GM21717 (cell line): ENCODE measurements at regions not wholly inside any gene's neighbourhood (a gene's known extent, or its start where the extent isn't known, plus 50 kb on each side); places are given as distances from the start of the nearest gene placed in this dataset.

ENCODE experiments used
- ATAC-seq: cut with Tn5 transposase; IDR thresholded peaks from one replicate; pipeline ENCODE4 v1.9.1; 2021; ENCODE audit warnings: mild to moderate bottlenecking, moderate library complexity; ENCODE audit not compliant: unreplicated experiment

GRCh38 chr7:68485253-68485917 lies 1112.9 kb upstream of the AUTS2 start:
- ATAC-seq, result no peak

GRCh38 chr7:68488341-68489060 lies 1109.8 kb upstream of the AUTS2 start:
- ATAC-seq, result no peak

DNA sequence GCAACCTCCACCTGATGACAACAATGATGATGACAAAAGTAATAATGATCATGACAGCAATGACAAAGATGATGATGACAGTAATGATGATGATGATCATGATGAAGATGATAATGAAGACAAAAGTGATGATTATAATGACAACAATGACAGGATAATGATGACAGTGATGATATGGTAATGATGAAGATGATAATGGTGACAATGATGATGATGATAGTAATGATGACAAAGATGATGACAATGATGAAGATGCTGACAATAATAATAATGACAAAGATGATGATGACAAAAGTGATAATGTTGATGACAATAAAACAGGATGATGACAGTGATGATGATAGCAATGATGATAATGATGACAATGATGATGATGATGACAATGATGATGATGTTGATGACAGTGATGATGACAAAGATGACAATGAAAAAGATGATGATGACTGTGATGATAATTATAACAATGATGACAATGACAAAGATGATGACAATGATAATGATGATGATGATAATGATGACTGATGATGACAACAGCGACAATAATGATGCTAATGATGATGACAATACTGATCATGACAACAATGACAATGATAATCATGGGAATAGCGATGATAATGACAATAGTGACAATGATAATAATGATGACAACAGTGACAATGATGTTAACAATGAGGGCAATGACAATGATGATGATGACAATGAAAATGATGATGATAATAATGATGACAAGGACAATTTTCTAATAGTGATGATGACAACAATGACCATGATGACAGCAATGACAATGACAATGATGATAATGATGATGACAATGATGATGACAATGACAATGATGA lies 1106.5 kb upstream of the AUTS2 start:
- ATAC-seq, result no peak

GRCh38 chr7:68492359-68492690 lies 1106.0 kb upstream of the AUTS2 start:
- ATAC-seq, result no peak

- ATAC-seq, result no peak
These were observed 1094.9 kb upstream of the AUTS2 start for GRCh38 chr7:68503400-68503799.

DNA sequence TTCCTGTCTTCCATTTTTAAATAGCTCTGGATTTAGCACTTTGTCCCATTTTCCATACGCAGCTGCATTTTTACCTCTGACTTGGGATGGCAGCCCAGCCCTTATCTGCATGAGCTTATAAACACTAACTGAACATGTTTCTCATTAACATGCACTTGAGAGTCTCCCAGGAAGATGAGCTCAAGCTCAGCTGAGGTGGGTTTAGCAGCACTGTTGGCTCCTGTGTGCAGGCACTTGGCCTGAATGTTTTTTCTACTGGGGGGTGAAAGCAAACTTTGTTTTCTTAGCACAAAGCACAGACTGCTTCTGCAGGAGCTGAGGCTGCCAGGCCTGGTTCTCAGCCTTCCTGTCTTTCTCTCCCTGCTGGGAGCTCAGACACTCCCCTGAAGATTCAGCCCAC lies 1093.6 kb upstream of the AUTS2 start:
- no peak for ATAC-seq

- ATAC-seq, result no peak
These were observed 1092.6 kb upstream of the AUTS2 start for GRCh38 chr7:68505721-68506120.

GRCh38 chr7:68507668-68508067 lies 1090.6 kb upstream of the AUTS2 start:
- no peak for ATAC-seq

GRCh38 chr7:68509054-68509453 lies 1089.2 kb upstream of the AUTS2 start:
- no peak for ATAC-seq

GRCh38 chr7:68509603-68510002 lies 1088.7 kb upstream of the AUTS2 start:
- no peak for ATAC-seq

- no peak for ATAC-seq
These were observed 1087.0 kb upstream of the AUTS2 start for GRCh38 chr7:68511281-68511680.

- ATAC-seq, result no peak
These were observed 1085.8 kb upstream of the AUTS2 start for GRCh38 chr7:68512466-68512865.

DNA sequence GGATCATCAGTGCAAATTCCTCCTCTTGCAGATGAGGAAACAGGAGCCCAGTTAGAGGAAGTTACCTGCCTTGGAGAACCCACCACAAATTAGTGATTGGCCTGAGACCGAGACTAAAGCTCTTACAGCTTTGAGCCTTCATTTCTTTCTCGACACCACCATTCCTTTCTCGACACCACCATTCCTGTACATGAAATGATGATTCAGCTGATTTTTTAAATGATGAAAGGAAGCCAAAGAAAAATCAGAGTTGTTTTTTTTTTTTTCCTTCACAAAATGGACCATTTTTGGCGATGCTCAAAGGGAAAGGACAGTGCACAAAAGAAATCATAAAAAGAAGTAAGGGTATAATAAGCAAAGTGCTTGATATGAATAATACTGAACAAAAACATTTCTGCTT lies 1080.2 kb upstream of the AUTS2 start:
- ATAC-seq, result no peak

DNA sequence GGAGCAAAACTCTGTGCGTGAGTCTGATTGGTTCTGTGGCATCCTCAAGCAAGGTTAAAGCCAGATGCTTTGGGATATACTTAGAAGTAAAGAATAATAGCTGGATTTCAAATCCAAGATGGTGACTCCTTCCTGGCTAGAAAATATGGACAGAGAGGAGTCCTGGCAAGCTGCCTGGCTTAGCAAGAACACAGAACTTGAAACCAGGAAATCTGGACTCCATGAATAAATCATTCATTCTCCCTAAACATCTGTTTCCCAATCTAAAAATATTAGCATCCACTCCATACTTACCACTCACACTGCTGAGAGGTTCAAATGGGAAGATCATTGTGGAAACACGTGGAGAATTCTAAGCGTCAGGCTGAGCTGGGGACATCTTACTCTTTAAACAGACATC lies 1074.1 kb upstream of the AUTS2 start:
- no peak for ATAC-seq

DNA sequence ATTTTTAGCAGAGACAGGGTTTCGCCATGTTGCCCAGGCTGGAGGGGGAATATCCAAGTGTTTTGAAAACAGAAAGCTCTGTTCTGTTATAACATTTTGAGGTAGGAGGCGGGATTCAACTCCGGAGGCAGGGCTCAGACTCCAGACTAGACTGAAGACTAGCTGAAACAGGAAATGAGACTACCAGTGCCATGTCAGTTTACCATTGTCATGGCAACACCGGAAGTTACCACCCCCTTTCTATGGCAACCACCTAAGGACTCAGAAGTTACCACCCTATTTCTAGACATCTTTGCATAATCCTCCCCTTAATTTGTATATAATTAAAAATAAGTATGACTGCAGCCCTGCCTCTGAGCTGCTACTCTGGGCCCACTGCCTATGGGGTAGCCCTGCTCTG lies 1069.1 kb upstream of the AUTS2 start:
- no peak for ATAC-seq

- no peak for ATAC-seq
These were observed 1063.0 kb upstream of the AUTS2 start for GRCh38 chr7:68535266-68535665.

GRCh38 chr7:68537051-68537773 lies 1061.1 kb upstream of the AUTS2 start:
- no peak for ATAC-seq

DNA sequence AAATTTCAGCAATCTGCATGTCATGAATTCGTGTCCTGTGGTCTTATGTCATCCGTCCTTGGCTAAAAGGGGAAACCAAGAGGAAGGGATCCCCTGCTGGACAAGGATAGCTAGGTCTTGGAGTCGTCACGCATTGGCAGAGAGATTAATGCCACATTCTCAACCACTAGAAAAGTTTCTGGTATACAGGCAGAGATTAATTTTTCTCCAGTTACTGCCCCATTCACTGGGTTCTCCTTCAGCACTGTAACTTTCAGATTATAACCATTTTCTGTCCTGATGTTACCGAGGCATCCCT lies 1060.6 kb upstream of the AUTS2 start:
- no peak for ATAC-seq

GRCh38 chr7:68542831-68543230 lies 1055.4 kb upstream of the AUTS2 start:
- ATAC-seq, result no peak

DNA sequence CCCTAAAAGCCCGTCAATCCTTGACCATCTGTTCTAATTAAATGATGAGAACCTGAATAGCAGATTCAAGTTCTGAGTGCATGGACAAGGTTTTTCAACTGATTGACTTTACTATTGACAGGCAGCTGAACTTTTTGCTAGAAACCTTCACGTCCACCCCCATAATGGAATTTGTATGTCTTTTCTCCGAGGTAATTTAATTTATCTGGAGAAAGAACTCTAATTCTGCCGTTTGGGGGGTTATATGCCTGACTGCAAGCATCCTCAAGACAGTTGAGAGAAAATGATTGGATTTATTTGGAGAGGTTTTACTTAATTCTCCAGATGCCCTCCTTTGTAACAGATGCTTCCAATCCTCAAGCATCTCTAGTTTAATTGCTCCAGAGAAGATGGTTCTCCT lies 1053.4 kb upstream of the AUTS2 start:
- ATAC-seq, result no peak

DNA sequence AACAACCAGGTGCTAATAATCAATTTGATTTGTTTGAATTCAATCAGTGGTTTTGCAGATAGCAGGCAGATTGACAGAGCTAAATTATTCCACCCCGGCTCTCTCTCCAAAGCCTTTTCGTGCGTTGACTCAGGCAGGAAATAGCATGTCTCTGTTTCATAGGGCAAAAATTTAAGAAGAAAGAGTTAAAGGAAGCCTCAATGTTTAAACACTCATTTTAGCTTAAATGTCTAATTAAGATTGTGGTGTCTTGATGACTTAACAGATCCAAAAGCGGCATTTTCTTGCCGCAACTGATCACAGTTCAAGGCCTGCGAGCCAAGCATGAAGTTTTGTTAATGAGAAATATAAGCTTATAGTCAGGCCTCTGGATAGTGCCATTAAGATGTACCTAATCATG lies 1051.1 kb upstream of the AUTS2 start:
- ATAC-seq, result no peak

GRCh38 chr7:68547799-68548198 lies 1050.5 kb upstream of the AUTS2 start:
- ATAC-seq, result no peak
